DND-41 (cell line): ENCODE measurements at regions not wholly inside any gene's neighbourhood (a gene's known extent, or its start where the extent isn't known, plus 50 kb on each side); places are given as distances from the start of the nearest gene placed in this dataset.

Experiments
- ATAC-seq: fragments of 200-7000 bp; cut with Tn5 transposase; 3 replicates; pipeline ENCODE4 v1.9.1; 2021; ENCODE audit warnings: low read depth; ENCODE audit not compliant: insufficient read depth
- DNase-seq: peaks from one replicate; pipeline ENCODE4 v3.0.0-alpha.2; 2020
- H2AFZ ChIP-seq: 2 replicates; pipeline ENCODE4 v1.6.0; 2012; ENCODE audit warnings: low read depth, low read length
- H3K27ac ChIP-seq: 2 replicates; pipeline ENCODE4 v1.5.1; 2012; ENCODE audit warnings: low read length, inconsistent platforms
- H3K27me3 ChIP-seq: fragments of 200-600 bp; sonication (generic); 2 replicates; pipeline ENCODE4 v1.6.0; 2012; ENCODE audit warnings: low read length, mild to moderate bottlenecking, inconsistent platforms; ENCODE audit not compliant: insufficient read depth, poor library complexity
- H3K36me3 ChIP-seq: 2 replicates; pipeline ENCODE4 v1.5.1; 2012; ENCODE audit warnings: low read length, inconsistent platforms; ENCODE audit not compliant: insufficient read depth
- H3K4me1 ChIP-seq: 2 replicates; pipeline ENCODE4 v1.5.1; 2012; ENCODE audit warnings: mild to moderate bottlenecking, low read length; ENCODE audit not compliant: insufficient read depth
- H3K4me2 ChIP-seq: 2 replicates; pipeline ENCODE4 v1.6.0; 2012; ENCODE audit warnings: mild to moderate bottlenecking, moderate library complexity, low read length, inconsistent platforms; ENCODE audit not compliant: insufficient read depth
- H3K4me3 ChIP-seq, 2 experiments: fragments of 200-600 bp in 1 of 2; shearing (Covaris generic) in 1 of 2; 2 replicates each; pipeline ENCODE4 v1.5.1; 2012 to 2016; ENCODE audit warnings: inconsistent platforms in 2 of 2, low read length in 2 of 2, mild to moderate bottlenecking in 2 of 2, low read depth in 1 of 2, moderate library complexity in 1 of 2
- H3K79me2 ChIP-seq: 2 replicates; pipeline ENCODE4 v1.6.0; 2012; ENCODE audit warnings: low read length, inconsistent platforms; ENCODE audit not compliant: insufficient read depth
- H3K9ac ChIP-seq: 2 replicates; pipeline ENCODE4 v1.6.0; 2012; ENCODE audit warnings: low read depth, mild to moderate bottlenecking, inconsistent platforms, low read length, moderate library complexity
- H3K9me3 ChIP-seq: 2 replicates; pipeline ENCODE4 v1.5.1; 2012; ENCODE audit warnings: low read length, moderate library complexity, mild to moderate bottlenecking, inconsistent platforms; ENCODE audit not compliant: insufficient read depth, severe bottlenecking
- H4K20me1 ChIP-seq: 2 replicates; pipeline ENCODE4 v1.6.0; 2012; ENCODE audit warnings: low read length; ENCODE audit not compliant: insufficient read depth
- CTCF ChIP-seq: IDR thresholded peaks from 2 replicates; pipeline ENCODE4 v1.5.1; 2012; ENCODE audit warnings: borderline replicate concordance, low read length, moderate library complexity, mild to moderate bottlenecking; ENCODE audit not compliant: poor library complexity, severe bottlenecking; ENCODE audit errors: extremely low read depth
- EZH2 ChIP-seq: IDR thresholded peaks from 3 replicates; pipeline ENCODE4 v1.6.1; 2012; ENCODE audit warnings: borderline replicate concordance, low read depth, mild to moderate bottlenecking, moderate library complexity, low read length, inconsistent platforms; ENCODE audit not compliant: severe bottlenecking

- Histone ChIP-seq H3K4me3 (no peak overlapping the region), H4K20me1 (no peaks in the 10 kb centered on the region), H3K4me1 (no peaks in the 10 kb centered on the region), H3K36me3 (no peaks in the 10 kb centered on the region), H3K4me2 (no peak overlapping the region), H3K79me2 (no peaks in the 10 kb centered on the region), H3K27me3 (no peaks in the 10 kb centered on the region), H2AFZ (no peak overlapping the region), H3K9ac (no peak overlapping the region), H3K9me3 (no peaks in the 10 kb centered on the region), H3K27ac (no peak overlapping the region)
- no peak for TF ChIP-seq CTCF
- DNase-seq (no peak), ATAC-seq (no peak)
These were observed 137.0 kb upstream of the CCN2 start for GRCh38 chr6:132088150-132088549.

- ATAC-seq (no peak), DNase-seq (no peak)
- no peak overlapping the region for H3K4me3 ChIP-seq
- no peaks in the 10 kb centered on the region for H4K20me1 ChIP-seq
- TF ChIP-seq EZH2: no peak
- no peak for TF ChIP-seq CTCF
- no peaks in the 10 kb centered on the region for H3K27me3 ChIP-seq
- no peaks in the 10 kb centered on the region for H3K36me3 ChIP-seq
- H3K9me3 ChIP-seq: no peaks in the 10 kb centered on the region
- no peaks in the 10 kb centered on the region for H3K4me1 ChIP-seq
- no peak overlapping the region for H3K4me2 ChIP-seq
- H2AFZ ChIP-seq: no peak overlapping the region
- H3K27ac ChIP-seq: no peak overlapping the region
- H3K79me2 ChIP-seq: no peaks in the 10 kb centered on the region
- no peak overlapping the region for H3K9ac ChIP-seq
These were observed 136.2 kb upstream of the CCN2 start for GRCh38 chr6:132087391-132087790.

GRCh38 chr6:132085731-132086130 is 134.6 kb upstream of the CCN2 start:
- H3K27ac ChIP-seq: no peak overlapping the region
- TF ChIP-seq CTCF (no peak), EZH2 (no peak)
- DNase-seq: no peak
- H4K20me1 ChIP-seq: no peaks in the 10 kb centered on the region
- H3K27me3 ChIP-seq: no peaks in the 10 kb centered on the region
- H3K79me2 ChIP-seq: no peaks in the 10 kb centered on the region
- no peak overlapping the region for H3K4me2 ChIP-seq
- no peaks in the 10 kb centered on the region for H3K9me3 ChIP-seq
- H3K4me1 ChIP-seq: no peaks in the 10 kb centered on the region
- H2AFZ ChIP-seq: no peak overlapping the region
- no peak for ATAC-seq
- H3K36me3 ChIP-seq: no peaks in the 10 kb centered on the region
- no peak overlapping the region for H3K4me3 ChIP-seq
- H3K9ac ChIP-seq: no peak overlapping the region
